ENCODE measurements at regions not wholly inside any gene's neighbourhood (a gene's known extent, or its start where the extent isn't known, plus 50 kb on each side); places are given as distances from the start of the nearest gene placed in this dataset.

DNA sequence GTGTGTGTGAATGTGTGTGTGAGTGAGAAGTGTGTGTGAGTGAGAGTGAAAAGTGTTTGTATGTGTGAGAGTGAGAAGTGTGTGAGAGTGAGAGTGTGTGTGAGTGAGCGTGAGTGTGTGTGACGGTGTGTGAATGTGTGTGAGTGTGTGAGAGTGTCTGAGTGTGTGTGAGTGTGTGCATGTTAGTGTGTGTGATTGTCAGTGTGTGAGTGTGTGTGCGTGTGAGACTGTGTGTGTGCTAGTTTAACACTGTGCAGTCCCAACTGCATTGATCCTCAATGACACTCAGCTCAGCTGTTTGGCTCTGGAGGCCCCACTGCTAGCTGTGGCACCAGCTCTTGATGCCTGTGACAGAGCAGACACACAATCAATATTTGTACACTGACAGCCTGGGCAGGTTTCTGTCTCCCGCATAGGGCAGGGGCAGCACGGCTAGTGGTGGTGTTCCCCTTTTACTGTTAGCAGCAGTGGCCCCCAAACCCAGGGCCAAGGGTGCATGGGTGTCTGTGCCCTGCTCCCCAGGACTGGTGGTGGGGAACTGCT, 135.0 kb downstream of the INHBB start:
- H3K36me3 ChIP-seq (ENCODE audit: control insufficient read depth, insufficient read depth, low read length): no peaks in the 10 kb centered on the region
- peaks cover 2% of the 10 kb centered on the region for H3K4me1 ChIP-seq (ENCODE audit: control insufficient read depth, insufficient read depth, low read length)
- 100% methylated on average over 5 of the region's 5 CpGs for WGBS (ENCODE audit: insufficient coverage)
- no peaks in the 10 kb centered on the region for H3K27me3 ChIP-seq (ENCODE audit: control insufficient read depth, insufficient read depth, low read length)
- no peaks in the 10 kb centered on the region for H3K9me3 ChIP-seq (ENCODE audit: control insufficient read depth, insufficient read depth, low read length)
- DNase-seq (ENCODE audit: low read depth in 4 of 6, low spot score in 6 of 6): no peak
- no peak overlapping the region for H3K27ac ChIP-seq (ENCODE audit: low read depth, low read length)
- H3K4me3 ChIP-seq (ENCODE audit: low read depth, low read length): no peak overlapping the region

DNA sequence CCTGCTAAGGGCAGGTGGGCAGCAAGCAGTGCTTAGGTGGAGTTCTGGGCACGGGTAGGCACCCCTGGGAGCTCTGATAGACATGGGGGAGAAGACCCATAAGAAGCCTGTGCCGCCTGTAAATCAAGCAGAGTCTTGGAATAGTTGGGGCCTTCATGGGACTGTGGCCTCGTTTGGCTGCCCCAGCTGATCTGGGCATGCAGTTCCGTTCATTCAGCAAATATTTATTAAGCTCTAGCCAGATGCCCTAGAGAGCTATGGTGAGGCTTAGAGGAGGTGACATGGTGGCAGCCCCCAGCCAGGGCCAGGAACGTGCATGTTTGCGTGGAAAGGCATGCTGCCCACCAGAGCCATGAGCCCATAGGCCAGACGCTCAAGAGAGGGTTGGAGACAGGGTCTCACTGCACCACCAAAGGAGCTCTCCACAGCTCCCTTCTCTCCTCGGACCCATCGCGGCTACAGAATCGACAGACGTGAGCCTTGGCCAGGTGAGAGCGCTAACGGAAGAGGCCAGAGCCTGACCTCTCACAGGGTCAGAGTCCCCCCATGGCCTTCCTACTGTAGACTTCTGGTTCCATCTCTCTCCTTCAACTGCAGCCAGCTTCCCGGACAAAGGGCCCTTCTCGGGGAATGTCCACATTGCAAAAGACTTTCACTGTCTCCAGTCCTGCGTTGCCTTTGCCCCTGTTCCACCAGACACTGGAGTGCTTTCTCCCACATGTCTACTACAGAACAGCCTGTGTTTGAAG, 135.7 kb downstream of the INHBB start:
- H3K27ac ChIP-seq (ENCODE audit: low read depth, low read length): no peak overlapping the region
- H3K4me3 ChIP-seq (ENCODE audit: low read depth, low read length): no peak overlapping the region
- H3K4me1 ChIP-seq (ENCODE audit: control insufficient read depth, insufficient read depth, low read length): peaks cover 2% of the 10 kb centered on the region
- no peaks in the 10 kb centered on the region for H3K36me3 ChIP-seq (ENCODE audit: control insufficient read depth, insufficient read depth, low read length)
- no peaks in the 10 kb centered on the region for H3K27me3 ChIP-seq (ENCODE audit: control insufficient read depth, insufficient read depth, low read length)
- H3K9me3 ChIP-seq (ENCODE audit: control insufficient read depth, insufficient read depth, low read length): no peaks in the 10 kb centered on the region
- DNase-seq (ENCODE audit: low read depth in 4 of 6, low spot score in 6 of 6): no peak
- WGBS (ENCODE audit: insufficient coverage): 90% methylated on average over 17 of the region's 17 CpGs

DNA sequence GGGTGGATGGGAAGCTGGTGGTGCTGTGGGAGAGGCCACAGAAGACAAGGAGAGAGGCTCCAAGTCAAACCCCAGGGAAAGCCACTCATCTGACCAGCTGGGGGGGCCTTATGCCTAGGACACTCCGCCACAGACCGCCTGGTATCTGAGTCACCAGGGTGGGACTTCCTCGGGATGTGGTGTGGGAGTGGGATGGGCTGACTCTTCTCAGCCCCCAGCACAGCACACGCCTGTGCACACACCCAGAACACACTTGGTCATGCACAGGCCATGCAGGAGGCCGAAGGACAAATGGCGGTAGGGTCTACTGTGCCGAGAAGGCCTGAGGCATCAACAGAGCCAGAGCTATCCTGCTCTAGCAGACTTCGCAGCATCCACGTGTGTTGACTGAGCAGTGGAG, 136.4 kb downstream of the INHBB start:
- 96% methylated on average over 6 of the region's 9 CpGs for WGBS (ENCODE audit: insufficient coverage)
- H3K4me1 ChIP-seq (ENCODE audit: control insufficient read depth, insufficient read depth, low read length): peaks cover 2% of the 10 kb centered on the region
- H3K27me3 ChIP-seq (ENCODE audit: control insufficient read depth, insufficient read depth, low read length): no peaks in the 10 kb centered on the region
- no peak overlapping the region for H3K27ac ChIP-seq (ENCODE audit: low read depth, low read length)
- H3K4me3 ChIP-seq (ENCODE audit: low read depth, low read length): no peak overlapping the region
- no peak for DNase-seq (ENCODE audit: low read depth in 4 of 6, low spot score in 6 of 6)
- H3K36me3 ChIP-seq (ENCODE audit: control insufficient read depth, insufficient read depth, low read length): no peaks in the 10 kb centered on the region
- no peaks in the 10 kb centered on the region for H3K9me3 ChIP-seq (ENCODE audit: control insufficient read depth, insufficient read depth, low read length)

DNA sequence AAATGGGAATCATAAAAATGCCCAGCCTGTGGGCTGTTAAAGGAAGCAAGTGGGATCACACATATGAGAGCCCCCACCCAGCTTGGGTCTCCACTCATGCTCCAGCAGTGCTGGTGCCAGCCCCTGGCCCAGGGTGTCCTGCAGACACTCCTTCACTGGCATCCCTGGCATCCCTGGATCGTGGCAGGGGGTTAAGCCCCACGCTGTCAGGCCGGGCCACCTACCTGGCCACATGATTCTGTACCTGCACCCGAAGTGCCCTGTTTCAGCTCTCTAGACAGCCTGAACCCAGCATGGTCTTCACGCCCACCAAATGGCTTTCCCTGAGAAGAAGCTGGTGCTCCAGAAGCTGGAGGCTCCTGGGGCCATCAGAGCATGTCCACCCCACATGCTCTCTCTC, 137.4 kb downstream of the INHBB start:
- Histone ChIP-seq H3K9me3 (ENCODE audit: control insufficient read depth, insufficient read depth, low read length) (no peaks in the 10 kb centered on the region), H3K27ac (ENCODE audit: low read depth, low read length) (no peak overlapping the region), H3K36me3 (ENCODE audit: control insufficient read depth, insufficient read depth, low read length) (no peaks in the 10 kb centered on the region), H3K4me3 (ENCODE audit: low read depth, low read length) (no peak overlapping the region), H3K4me1 (ENCODE audit: control insufficient read depth, insufficient read depth, low read length) (peaks cover 2% of the 10 kb centered on the region), H3K27me3 (ENCODE audit: control insufficient read depth, insufficient read depth, low read length) (no peaks in the 10 kb centered on the region)
- 96% methylated on average over 5 of the region's 5 CpGs for WGBS (ENCODE audit: insufficient coverage)
- DNase-seq (ENCODE audit: low read depth in 4 of 6, low spot score in 6 of 6): no peak

DNA sequence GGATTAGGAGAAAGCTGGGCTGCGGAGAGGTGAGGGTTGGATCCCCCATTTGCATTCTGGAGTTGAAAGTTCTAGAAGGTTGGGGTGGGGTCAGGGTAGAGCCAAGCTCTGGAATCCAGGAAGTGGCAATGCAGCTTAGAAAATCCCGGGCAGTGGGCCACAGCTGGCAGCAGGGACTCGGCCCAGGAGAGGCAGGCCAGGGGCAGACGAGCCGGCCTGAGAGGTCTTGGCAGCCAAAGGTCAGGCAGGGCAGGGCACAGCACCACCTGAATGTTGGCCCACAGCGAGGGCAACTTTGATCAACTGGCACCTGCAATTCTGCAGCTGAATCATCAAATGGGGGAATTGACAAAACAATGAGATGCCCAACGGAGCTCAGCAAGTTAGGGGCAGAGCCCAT, 139.2 kb downstream of the INHBB start:
- 92% methylated on average over 7 of the region's 7 CpGs for WGBS (ENCODE audit: insufficient coverage)
- Histone ChIP-seq H3K4me1 (ENCODE audit: control insufficient read depth, insufficient read depth, low read length) (peaks cover 6% of the 10 kb centered on the region), H3K36me3 (ENCODE audit: control insufficient read depth, insufficient read depth, low read length) (no peaks in the 10 kb centered on the region), H3K9me3 (ENCODE audit: control insufficient read depth, insufficient read depth, low read length) (no peaks in the 10 kb centered on the region), H3K27me3 (ENCODE audit: control insufficient read depth, insufficient read depth, low read length) (no peaks in the 10 kb centered on the region), H3K4me3 (ENCODE audit: low read depth, low read length) (no peak overlapping the region), H3K27ac (ENCODE audit: low read depth, low read length) (no peak overlapping the region)
- no peak for DNase-seq (ENCODE audit: low read depth in 4 of 6, low spot score in 6 of 6)

DNA sequence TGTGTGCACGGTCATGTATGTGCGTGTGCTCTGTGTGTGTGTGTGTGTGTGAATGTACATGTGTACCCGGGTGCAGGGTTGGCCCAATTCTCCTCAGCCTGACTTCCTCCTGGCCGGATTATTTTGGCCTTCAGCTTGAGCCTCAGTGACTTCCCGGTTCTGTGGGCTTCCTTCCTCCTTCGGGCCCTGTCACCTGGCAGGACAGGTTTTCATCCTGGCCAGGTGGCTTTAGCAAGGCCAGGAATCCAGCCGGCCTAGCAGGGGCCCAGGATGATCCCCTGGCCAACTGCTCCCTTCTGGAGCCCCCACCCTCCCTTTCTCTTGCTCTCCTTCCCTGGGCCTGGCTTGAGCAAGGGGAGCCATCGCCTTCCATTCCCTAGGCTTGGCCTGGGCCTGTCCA, 140.5 kb downstream of the INHBB start:
- peaks cover 3% of the 10 kb centered on the region for H3K4me1 ChIP-seq (ENCODE audit: control insufficient read depth, insufficient read depth, low read length)
- H3K4me3 ChIP-seq (ENCODE audit: low read depth, low read length): no peak overlapping the region
- H3K27ac ChIP-seq (ENCODE audit: low read depth, low read length): no peak overlapping the region
- no peaks in the 10 kb centered on the region for H3K27me3 ChIP-seq (ENCODE audit: control insufficient read depth, insufficient read depth, low read length)
- no peaks in the 10 kb centered on the region for H3K9me3 ChIP-seq (ENCODE audit: control insufficient read depth, insufficient read depth, low read length)
- no peak for DNase-seq (ENCODE audit: low read depth in 4 of 6, low spot score in 6 of 6)
- 68% methylated on average over 7 of the region's 8 CpGs for WGBS (ENCODE audit: insufficient coverage)
- H3K36me3 ChIP-seq (ENCODE audit: control insufficient read depth, insufficient read depth, low read length): no peaks in the 10 kb centered on the region

DNA sequence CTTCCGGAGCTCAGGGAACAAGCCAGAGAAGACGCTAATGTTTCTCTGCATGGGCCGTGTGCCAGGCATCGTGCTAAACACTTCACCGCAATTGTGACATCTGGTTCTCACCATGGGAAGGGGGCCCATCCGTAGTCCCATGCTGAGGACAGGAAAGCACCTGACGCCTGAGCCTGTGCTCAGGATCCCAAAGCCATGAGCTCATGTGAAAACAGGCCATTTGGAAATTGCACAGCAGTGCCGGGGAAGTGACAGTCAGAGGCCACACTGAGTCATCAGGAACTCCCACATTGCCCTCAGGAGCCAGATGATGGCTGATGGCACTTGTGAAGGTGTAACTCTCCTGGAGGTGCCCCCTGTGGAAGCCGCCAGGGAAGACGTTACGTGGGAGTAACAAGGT, 141.0 kb downstream of the INHBB start:
- WGBS (ENCODE audit: insufficient coverage): 76% methylated on average over 10 of the region's 11 CpGs
- H3K27ac ChIP-seq (ENCODE audit: low read depth, low read length): no peak overlapping the region
- DNase-seq (ENCODE audit: low read depth in 4 of 6, low spot score in 6 of 6): no peak

DNA sequence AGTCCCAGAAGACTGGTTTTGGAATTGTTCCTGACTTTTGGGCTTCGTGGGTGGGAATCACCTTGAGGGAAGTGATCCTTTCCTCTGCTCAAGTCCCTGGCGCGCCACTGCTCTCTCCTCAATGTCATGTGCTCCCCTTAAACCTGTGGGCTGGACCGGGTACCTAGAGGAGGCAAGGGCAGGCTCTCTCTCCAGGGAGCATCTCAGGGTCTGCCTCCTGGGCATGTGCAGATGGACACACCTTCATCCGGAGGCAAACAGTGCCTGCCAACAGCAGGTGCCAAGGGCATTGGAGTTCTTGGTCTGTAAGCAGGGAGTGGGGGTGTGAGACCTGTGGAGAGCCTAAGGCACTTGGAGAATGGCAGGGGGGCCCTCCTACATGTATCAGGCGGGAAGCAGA, 142.6 kb downstream of the INHBB start:
- H3K36me3 ChIP-seq (ENCODE audit: control insufficient read depth, insufficient read depth, low read length): no peaks in the 10 kb centered on the region
- no peaks in the 10 kb centered on the region for H3K27me3 ChIP-seq (ENCODE audit: control insufficient read depth, insufficient read depth, low read length)
- DNase-seq (ENCODE audit: low read depth in 4 of 6, low spot score in 6 of 6): no peak
- H3K27ac ChIP-seq (ENCODE audit: low read depth, low read length): no peak overlapping the region
- H3K4me3 ChIP-seq (ENCODE audit: low read depth, low read length): no peak overlapping the region
- H3K4me1 ChIP-seq (ENCODE audit: control insufficient read depth, insufficient read depth, low read length): peaks cover 3% of the 10 kb centered on the region
- no peaks in the 10 kb centered on the region for H3K9me3 ChIP-seq (ENCODE audit: control insufficient read depth, insufficient read depth, low read length)
- 80% methylated on average over 6 of the region's 6 CpGs for WGBS (ENCODE audit: insufficient coverage)

More for the DNA sequence above, 141.0 kb downstream of the INHBB start:
- no peaks in the 10 kb centered on the region for H3K27me3 ChIP-seq (ENCODE audit: control insufficient read depth, insufficient read depth, low read length)
- H3K4me1 ChIP-seq (ENCODE audit: control insufficient read depth, insufficient read depth, low read length): peaks cover 3% of the 10 kb centered on the region
- H3K9me3 ChIP-seq (ENCODE audit: control insufficient read depth, insufficient read depth, low read length): no peaks in the 10 kb centered on the region
- H3K4me3 ChIP-seq (ENCODE audit: low read depth, low read length): no peak overlapping the region
- no peaks in the 10 kb centered on the region for H3K36me3 ChIP-seq (ENCODE audit: control insufficient read depth, insufficient read depth, low read length)

DNA sequence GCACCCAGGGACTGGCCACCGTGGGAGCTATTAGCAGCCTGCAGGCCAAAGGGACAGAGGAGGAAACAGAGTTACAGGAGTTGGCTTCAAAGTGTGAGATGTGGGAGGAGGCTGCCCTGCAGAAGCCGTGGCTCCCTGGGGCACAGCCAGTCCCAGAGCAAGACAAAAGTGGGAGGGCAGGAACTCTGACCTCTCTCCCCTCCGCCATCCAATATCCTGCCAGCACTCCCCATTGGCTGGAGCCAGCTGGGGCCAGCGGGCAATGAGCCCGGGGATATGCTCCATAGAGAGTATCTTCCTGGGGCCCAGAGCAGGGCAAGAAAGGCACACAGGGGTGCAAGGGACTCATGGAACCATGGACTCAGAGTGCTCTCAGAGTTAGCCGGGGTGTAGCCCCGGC, 143.1 kb downstream of the INHBB start:
- WGBS (ENCODE audit: insufficient coverage): 53% methylated on average over 7 of the region's 7 CpGs
- H3K9me3 ChIP-seq (ENCODE audit: control insufficient read depth, insufficient read depth, low read length): no peaks in the 10 kb centered on the region
- H3K4me3 ChIP-seq (ENCODE audit: low read depth, low read length): no peak overlapping the region
- H3K36me3 ChIP-seq (ENCODE audit: control insufficient read depth, insufficient read depth, low read length): no peaks in the 10 kb centered on the region
- no peaks in the 10 kb centered on the region for H3K27me3 ChIP-seq (ENCODE audit: control insufficient read depth, insufficient read depth, low read length)
- H3K27ac ChIP-seq (ENCODE audit: low read depth, low read length): no peak overlapping the region
- peaks cover 3% of the 10 kb centered on the region for H3K4me1 ChIP-seq (ENCODE audit: control insufficient read depth, insufficient read depth, low read length)
- DNase-seq (ENCODE audit: low read depth in 4 of 6, low spot score in 6 of 6): no peak

DNA sequence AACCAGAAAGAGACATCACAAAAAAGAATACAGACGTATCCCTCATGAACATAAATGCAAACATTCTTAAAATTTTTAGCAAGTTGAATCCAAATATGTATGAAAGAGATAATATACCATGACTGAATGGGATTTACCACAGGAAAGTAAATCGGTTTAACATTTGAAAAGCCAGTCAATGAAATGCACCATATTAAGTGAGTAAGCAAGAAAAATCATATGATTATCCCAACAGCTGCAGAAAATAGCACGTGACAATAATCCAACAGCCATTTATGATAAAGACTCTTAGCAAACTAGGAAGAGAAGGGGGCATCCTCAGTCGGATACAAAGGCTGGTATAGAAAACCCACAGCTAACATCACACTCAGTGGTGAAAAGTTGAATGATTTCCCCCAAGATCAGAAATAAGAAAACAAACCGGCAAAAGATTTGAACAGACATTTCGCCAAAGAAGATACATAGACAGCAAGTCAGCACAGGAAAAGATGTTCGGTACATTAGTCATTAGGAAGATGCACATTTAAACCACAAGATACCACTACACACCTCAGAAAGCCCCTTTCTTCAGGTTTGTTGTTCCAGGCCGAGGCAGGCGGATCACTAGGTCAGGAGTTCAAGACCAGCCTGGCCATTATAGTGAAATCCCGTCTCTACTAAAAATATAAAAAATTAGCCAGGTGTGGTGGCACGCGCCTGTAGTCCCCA, 144.3 kb downstream of the INHBB start:
- H3K4me1 ChIP-seq (ENCODE audit: control insufficient read depth, insufficient read depth, low read length): peaks cover 3% of the 10 kb centered on the region
- H3K36me3 ChIP-seq (ENCODE audit: control insufficient read depth, insufficient read depth, low read length): no peaks in the 10 kb centered on the region
- no peaks in the 10 kb centered on the region for H3K9me3 ChIP-seq (ENCODE audit: control insufficient read depth, insufficient read depth, low read length)
- H3K27me3 ChIP-seq (ENCODE audit: control insufficient read depth, insufficient read depth, low read length): no peaks in the 10 kb centered on the region
- no peak overlapping the region for H3K27ac ChIP-seq (ENCODE audit: low read depth, low read length)
- DNase-seq (ENCODE audit: low read depth in 4 of 6, low spot score in 6 of 6): no peak
- no peak overlapping the region for H3K4me3 ChIP-seq (ENCODE audit: low read depth, low read length)
- WGBS (ENCODE audit: insufficient coverage): 100% methylated on average over 3 of the region's 12 CpGs

Measured in spinal cord (tissue), 9 donors.